ENCODE measurements at regions not wholly inside any gene's neighbourhood (a gene's known extent, or its start where the extent isn't known, plus 50 kb on each side); places are given as distances from the start of the nearest gene placed in this dataset.

GRCh38 chr18:22302144-22302543 lies 115.6 kb downstream of the CTAGE1 start:
- H3K9me3 ChIP-seq: no peaks in the 10 kb centered on the region
- TF ChIP-seq POLR2A (IDR thresholded peaks at IDR 0.05): no peak
- no peak for TF ChIP-seq CTCF (IDR thresholded peaks at IDR 0.05)
- TF ChIP-seq EP300 (IDR thresholded peaks at IDR 0.05): no peak
- H3K27me3 ChIP-seq: no peaks in the 10 kb centered on the region
- no peak overlapping the region for H3K4me3 ChIP-seq
- no peak for DNase-seq (ENCODE audit: low spot score in 2 of 2)
- no peaks in the 10 kb centered on the region for H3K4me1 ChIP-seq
- no peak overlapping the region for H3K27ac ChIP-seq
- WGBS, 2 donors: 71 to 77% methylated on average over 6 of the region's 6 CpGs
- H3K36me3 ChIP-seq: no peaks in the 10 kb centered on the region

GRCh38 chr18:22300665-22301636 lies 116.8 kb downstream of the CTAGE1 start:
- DNase-seq (ENCODE audit: low spot score in 2 of 2): no peak
- H3K27me3 ChIP-seq: no peaks in the 10 kb centered on the region
- WGBS, 2 donors: 45 to 57% methylated on average over 10 of the region's 10 CpGs
- H3K36me3 ChIP-seq: no peaks in the 10 kb centered on the region
- H3K4me3 ChIP-seq: no peak overlapping the region
- TF ChIP-seq EP300 (IDR thresholded peaks at IDR 0.05) (no peak), POLR2A (IDR thresholded peaks at IDR 0.05) (no peak), CTCF (IDR thresholded peaks at IDR 0.05) (no peak)
- H3K9me3 ChIP-seq: no peaks in the 10 kb centered on the region
- no peaks in the 10 kb centered on the region for H3K4me1 ChIP-seq
- no peak overlapping the region for H3K27ac ChIP-seq

- H3K9me3 ChIP-seq: no peaks in the 10 kb centered on the region
- no peaks in the 10 kb centered on the region for H3K27me3 ChIP-seq
- TF ChIP-seq POLR2A (IDR thresholded peaks at IDR 0.05): no peak
- no peak for TF ChIP-seq EP300 (IDR thresholded peaks at IDR 0.05)
- no peak for TF ChIP-seq CTCF (IDR thresholded peaks at IDR 0.05)
- WGBS, 2 donors: 89 to 94% methylated on average over 3 of the region's 3 CpGs
- no peak overlapping the region for H3K4me3 ChIP-seq
- no peak for DNase-seq (ENCODE audit: low spot score in 2 of 2)
- no peak overlapping the region for H3K27ac ChIP-seq
- no peaks in the 10 kb centered on the region for H3K4me1 ChIP-seq
- no peaks in the 10 kb centered on the region for H3K36me3 ChIP-seq
Observed at GRCh38 chr18:22297008-22297407, 120.7 kb downstream of the CTAGE1 start.

GRCh38 chr18:22296304-22296703 lies 121.4 kb downstream of the CTAGE1 start:
- Histone ChIP-seq H3K4me1 (no peaks in the 10 kb centered on the region), H3K27ac (no peak overlapping the region), H3K4me3 (no peak overlapping the region), H3K36me3 (no peaks in the 10 kb centered on the region), H3K27me3 (no peaks in the 10 kb centered on the region), H3K9me3 (no peaks in the 10 kb centered on the region)
- no peak for DNase-seq (ENCODE audit: low spot score in 2 of 2)
- TF ChIP-seq POLR2A (IDR thresholded peaks at IDR 0.05): no peak
- TF ChIP-seq CTCF (IDR thresholded peaks at IDR 0.05): no peak
- TF ChIP-seq EP300 (IDR thresholded peaks at IDR 0.05): no peak
- WGBS, 2 donors: 74 to 83% methylated on average over 3 of the region's 3 CpGs

GRCh38 chr18:22293417-22293816 lies 124.0 kb downstream of the GATA6 start:
- H3K4me3 ChIP-seq: no peak overlapping the region
- no peak overlapping the region for H3K27ac ChIP-seq
- peaks cover 0 to 6% (median 0%) of the 10 kb centered on the region in 4 donors for H3K9me3 ChIP-seq
- no peak for DNase-seq (ENCODE audit: low spot score in 2 of 2)
- no peak for TF ChIP-seq EP300 (IDR thresholded peaks at IDR 0.05)
- TF ChIP-seq POLR2A (IDR thresholded peaks at IDR 0.05): no peak
- TF ChIP-seq CTCF (IDR thresholded peaks at IDR 0.05): no peak
- H3K27me3 ChIP-seq: no peaks in the 10 kb centered on the region
- no peaks in the 10 kb centered on the region for H3K36me3 ChIP-seq
- H3K4me1 ChIP-seq: no peaks in the 10 kb centered on the region
- WGBS, 2 donors: 25 to 41% methylated on average over 1 of the region's 1 CpG

All from tibial nerve (tissue), 4 donors.